ENCODE measurements at regions not wholly inside any gene's neighbourhood (a gene's known extent, or its start where the extent isn't known, plus 50 kb on each side); places are given as distances from the start of the nearest gene placed in this dataset.
"Not testable (repeated sequence)": the region's sequence is repeated elsewhere in the genome, so short reads cannot be mapped to it uniquely, and the experiment has no call there.

GRCh38 chr16:88200154-88200895, 182.4 kb upstream of the ZNF469 start:
- not testable (repeated sequence) for ATAC-seq, DNase-seq

GRCh38 chr16:88200896-88201185, 181.9 kb upstream of the ZNF469 start:
- ATAC-seq (no peak), DNase-seq (no peak)

DNA sequence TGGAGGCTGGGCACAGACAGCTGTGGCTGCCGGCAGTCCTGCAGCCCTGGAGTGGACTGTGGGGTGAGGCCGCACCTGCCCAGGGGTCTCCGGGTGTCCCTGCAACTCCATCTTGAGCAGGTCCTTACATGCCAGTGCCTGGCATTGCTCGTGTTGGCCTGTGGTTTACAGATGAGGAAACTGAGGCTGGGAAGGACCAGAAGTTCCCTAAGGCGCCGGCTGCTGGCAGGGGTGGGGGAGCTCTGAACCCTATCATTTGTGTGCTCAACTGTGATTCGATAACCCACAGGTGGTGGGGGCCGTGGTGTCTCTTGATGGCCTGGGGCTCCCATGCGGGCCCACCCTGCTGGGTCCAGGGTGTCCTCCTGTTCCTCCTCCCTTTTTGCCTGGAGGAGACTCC, 181.1 kb upstream of the ZNF469 start:
- ATAC-seq: not testable (repeated sequence)

DNA sequence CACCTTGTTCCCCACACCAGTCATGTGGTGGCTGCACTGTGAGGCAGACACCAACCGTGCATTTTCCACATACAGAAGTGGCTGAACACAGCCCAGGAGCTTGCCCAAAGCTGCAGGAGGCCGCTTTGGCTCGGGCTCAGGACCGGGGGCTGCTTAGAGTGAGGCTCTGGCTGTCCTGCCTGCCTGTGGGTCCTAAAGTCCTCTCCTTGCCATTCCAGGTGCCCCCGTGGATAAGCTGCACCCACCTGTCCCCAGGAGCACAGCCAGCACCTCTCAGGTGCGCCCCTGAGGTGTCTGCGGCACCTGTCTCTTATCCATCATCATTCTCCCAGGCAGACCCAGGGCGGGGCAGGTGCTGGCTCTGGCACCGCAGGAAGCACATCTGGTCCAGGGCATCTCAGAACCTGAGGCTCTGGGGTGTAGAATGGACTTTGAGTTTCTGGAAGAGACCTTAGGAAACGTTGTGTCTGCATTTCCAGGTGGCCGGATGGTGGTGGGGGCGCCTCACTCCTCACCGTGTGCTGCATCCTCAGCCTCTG, 180.5 kb upstream of the ZNF469 start:
- ATAC-seq (no peak), DNase-seq (no peak)

More for the DNA sequence above, 181.1 kb upstream of the ZNF469 start:
- DNase-seq: not testable (repeated sequence)

GRCh38 chr16:88202856-88203681, 179.7 kb upstream of the ZNF469 start:
- ATAC-seq, DNase-seq: not testable (repeated sequence)

DNA sequence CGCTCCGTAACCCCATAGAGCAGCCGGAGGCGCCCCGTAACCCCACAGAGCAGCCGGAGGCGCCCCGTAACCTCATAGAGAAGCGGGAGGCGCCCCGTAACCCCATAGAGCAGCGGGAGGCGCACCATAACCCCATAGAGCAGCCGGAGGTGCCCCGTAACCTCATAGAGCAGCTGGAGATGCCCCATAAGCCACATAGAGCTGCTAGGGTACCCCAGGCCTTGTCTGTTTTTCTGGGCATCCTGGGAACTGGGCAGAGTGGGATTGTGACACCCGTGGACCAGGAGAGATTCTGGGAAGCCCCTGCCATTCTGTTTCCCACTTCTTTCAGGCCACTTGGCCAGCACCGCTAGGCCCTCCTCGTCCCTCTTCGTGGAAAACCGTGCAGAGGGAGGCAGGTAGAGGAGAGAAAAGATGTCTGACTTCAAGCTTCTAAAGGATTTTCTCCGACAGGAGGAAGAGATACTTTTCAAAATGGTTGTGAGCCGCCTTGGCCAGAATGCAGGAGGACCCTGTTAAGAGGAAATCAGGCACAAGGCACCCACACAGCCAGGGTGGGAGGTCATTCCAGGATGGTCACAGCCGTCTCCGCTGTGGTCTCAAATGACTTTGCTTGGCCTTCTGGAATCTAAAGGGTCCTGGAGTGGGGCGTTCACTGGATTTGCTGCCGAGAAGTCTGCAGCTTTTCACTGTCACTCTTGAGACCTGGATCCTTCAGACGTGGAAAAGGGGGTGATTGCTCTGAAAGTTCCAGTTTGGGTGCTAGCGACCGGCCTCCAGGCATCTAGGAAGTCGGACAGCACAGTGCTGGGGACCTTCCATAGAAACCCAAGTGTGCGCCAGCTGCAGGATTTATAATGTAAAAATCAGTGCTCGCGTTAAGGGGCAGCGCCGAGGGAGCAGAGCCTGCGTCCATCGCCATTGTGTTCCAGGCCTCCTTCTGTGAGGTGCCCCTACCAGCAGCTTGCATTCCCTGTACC, 178.3 kb upstream of the ZNF469 start:
- not testable (repeated sequence) for ATAC-seq, DNase-seq

- not testable (repeated sequence) for ATAC-seq, DNase-seq
Observed at GRCh38 chr16:88205482-88205881, 177.3 kb upstream of the ZNF469 start.

DNA sequence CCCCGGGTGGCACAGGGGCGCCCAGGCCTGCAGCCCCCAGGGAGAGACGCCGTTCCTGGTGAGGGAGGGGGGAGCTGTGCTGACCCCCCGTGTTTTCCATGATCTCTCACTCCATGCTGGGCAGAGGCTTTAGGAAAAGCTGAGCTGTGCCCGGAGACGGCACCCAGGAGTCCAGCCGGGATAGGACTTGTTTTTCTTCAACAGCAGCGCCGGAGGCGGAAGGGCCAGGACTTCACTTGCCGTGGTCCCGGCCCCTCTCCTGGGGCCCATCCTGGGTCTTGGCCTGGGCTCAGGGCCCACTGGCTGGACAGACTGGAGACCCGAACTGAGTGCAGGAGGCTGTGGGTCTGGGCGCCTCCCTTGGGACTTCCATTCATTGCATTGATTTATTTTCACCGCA, 176.8 kb upstream of the ZNF469 start:
- ATAC-seq, DNase-seq: not testable (repeated sequence)

DNA sequence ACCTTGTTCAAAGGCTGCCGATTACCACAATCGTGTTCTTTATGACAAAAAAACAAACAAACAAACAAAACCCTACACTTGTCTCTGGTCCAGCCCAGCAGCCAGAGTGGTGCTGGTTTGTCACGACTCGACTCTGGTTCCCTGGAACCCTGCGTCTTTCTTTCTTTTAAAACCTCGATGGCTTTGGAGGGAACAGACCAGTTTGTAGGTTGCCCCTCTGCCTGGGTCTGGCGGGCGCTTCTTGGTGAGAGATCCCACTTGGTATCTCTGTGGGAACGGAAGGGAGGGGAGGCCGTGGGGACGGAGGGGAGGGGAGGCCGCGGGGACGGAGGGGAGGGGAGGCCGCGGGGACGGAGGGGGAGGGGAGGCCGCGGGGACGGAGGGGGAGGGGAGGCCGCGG, 176.2 kb upstream of the ZNF469 start:
- not testable (repeated sequence) for DNase-seq, ATAC-seq

GRCh38 chr16:88208112-88208511, 174.6 kb upstream of the ZNF469 start:
- ATAC-seq (no peak), DNase-seq (no peak)

DNA sequence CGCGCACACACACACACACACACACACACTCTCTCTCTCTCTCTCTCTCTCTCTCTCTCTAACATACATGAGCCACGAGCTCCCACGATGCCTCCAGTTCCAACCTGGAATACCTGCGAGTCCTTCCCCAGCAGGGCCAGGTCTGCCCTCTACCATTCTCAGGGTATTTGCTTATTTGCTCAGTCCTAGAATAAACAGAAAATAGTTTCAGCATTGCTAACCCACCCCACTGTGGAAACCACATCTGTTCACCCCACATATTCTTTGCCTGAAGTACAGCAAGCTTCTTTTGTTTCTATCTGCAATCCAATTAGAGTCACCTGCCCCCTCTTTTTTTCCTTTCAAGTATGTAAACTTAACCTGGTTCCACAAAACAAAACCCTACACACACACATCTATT, 174.0 kb upstream of the ZNF469 start:
- DNase-seq, ATAC-seq: not testable (repeated sequence)

DNA sequence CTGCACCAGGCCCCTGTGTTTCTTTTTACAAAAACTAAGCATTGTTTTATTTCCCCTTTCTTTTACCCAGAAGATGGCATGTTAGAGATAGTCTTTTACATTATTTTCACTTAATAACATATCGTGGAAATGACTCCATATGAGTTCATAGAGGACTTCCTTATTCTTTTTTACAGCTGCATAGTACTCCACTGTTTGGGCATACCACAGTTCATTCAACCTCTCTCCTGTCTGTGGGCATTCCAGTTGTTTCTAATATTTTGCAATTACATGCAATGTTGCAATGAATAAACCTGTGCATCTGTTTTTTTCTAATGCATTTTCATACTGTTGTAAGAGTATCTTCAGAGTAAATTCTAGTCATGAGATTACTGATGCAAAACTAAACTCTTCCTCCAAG, 173.2 kb upstream of the ZNF469 start:
- not testable (repeated sequence) for ATAC-seq, DNase-seq

DNA sequence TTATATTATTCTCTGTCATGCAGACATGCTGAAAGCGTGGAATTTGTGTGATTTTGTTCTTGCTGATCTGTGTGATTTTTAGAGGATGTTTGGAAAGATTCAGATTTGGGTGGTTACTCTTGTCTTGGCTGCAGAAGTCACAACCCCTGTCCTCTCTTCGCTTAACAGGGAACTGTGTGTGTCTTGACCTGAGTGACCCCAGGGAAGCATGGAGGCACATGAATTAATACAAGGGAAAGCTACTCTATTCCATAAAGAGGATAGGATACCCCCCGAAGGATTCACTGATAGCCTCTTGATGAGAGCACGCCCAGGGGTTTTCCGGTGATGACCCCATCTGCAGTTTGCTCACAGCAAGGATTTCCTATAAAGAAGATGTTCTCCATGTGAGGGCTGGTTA, 168.8 kb upstream of the ZNF469 start:
- DNase-seq, ATAC-seq: not testable (repeated sequence)

- not testable (repeated sequence) for DNase-seq
- peak; percentile 14 for ATAC-seq
Observed at GRCh38 chr16:88221001-88221761, 161.6 kb upstream of the ZNF469 start.

DNA sequence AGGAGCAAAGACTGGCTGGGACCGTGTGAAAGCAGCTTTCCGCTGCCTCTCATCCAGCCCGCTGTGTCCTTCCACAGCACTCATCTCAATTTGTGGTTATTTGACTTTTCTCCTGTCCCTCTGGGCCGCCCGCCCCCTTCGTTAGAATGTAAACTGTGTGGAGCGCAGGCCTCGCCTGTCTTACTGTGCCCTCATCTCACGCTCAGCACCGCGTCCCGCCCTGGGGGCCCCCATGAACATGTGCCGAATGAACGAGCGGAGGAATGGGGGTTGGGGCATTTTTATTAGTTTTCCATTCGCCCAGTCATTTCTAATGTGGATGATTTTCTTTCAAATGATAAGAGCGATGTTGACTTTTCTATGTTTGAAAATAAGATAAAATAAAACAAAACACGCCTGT, 159.1 kb upstream of the ZNF469 start:
- ATAC-seq, DNase-seq: not testable (repeated sequence)

DNA sequence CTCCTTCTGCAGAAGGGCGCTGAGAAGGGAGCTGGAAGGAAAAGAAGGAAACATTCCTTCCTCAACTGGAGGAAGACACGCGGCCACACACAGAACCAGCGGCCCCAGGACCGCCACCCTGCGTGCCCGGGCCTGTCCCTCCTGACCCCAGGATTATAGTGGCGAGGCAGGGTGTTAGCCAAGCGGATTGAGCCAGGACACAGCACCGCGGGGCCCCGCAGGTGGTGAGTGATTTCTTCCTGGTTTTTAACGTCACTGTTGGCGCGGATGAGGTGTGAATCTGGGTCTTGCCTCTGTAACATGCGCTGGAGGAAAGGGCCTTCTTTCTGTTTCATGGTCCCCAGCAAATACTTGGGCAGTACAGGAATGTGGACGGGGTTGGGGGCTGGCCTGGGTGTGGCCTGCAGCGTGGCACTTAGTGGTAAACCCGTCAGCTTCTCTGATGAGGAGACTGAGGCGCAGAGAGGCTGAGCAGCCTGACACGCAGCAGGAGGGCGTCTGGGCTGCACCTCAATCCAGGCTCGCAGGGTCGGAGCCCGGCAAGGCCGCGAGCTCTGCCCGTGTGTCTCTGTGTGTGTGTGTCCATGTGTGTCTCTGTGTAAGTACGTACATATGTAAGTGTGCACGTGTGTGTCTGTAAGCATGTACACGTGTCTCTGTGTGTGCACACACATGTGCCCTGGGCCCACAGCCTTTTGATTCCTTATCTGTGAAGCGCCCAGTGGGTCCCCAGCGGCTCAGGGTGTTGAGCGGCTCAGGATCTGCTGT, 158.4 kb upstream of the ZNF469 start:
- DNase-seq, ATAC-seq: not testable (repeated sequence)

- DNase-seq, ATAC-seq: not testable (repeated sequence)
Observed at GRCh38 chr16:88225640-88226230, 157.0 kb upstream of the ZNF469 start.

GRCh38 chr16:88226302-88226701, 156.5 kb upstream of the ZNF469 start:
- not testable (repeated sequence) for DNase-seq

DNA sequence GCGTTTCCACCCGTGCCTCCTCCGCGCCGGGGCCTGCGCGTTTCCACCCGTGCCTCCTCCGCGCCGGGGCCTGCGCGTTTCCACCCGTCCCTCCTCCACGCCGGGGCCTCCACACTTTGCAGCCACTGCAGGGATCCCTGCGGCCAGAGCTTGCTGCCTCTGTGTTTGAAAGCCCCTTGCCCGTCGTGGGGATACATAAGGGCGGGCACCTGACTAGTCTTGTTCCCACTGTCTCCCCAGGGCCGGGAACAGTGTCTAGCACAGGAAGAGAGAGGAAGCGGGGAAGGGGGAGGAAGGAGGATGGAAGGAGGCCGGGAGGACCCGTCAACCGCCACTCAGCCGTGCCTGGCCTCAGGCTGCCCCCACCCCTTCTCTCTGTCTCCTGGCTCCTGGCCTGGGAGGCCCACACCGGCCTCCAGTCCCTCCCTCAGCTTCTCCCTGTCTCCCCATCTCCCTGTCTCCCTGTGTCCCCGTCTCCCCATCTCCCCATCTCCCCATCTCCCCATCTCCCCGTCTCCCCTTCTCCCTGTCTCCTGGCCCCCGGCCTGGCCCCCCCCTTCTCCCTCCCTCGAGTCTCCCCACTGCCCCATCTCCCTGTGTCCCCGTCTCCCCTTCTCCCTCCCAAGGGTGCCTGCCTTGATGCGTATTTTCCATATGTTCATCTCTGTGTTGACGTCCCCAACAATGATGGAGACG, 155.6 kb upstream of the ZNF469 start:
- DNase-seq, ATAC-seq: not testable (repeated sequence)

More at GRCh38 chr16:88226302-88226701, 156.5 kb upstream of the ZNF469 start:
- ATAC-seq: not testable (repeated sequence)

Data from stimulated activated naive CD8-positive, alpha-beta T cell treated with anti-CD3 and anti-CD28 coated beads, Interleukin-15, Interleukin-2, amounts not matched to agents 100 U/mL and 50 U/mL, for 24 hours (primary cell).